HG02678 (cell line): ENCODE measurements at regions not wholly inside any gene's neighbourhood (a gene's known extent, or its start where the extent isn't known, plus 50 kb on each side); places are given as distances from the start of the nearest gene placed in this dataset.

Experiments
- ATAC-seq: cut with Tn5 transposase; IDR thresholded peaks from one replicate; pipeline ENCODE4 v1.9.1; 2021; ENCODE audit warnings: mild to moderate bottlenecking, moderate library complexity; ENCODE audit not compliant: unreplicated experiment

GRCh38 chr6:81253821-81254220 lies 498.7 kb downstream of the TENT5A start:
- no peak for ATAC-seq

GRCh38 chr6:81252231-81252630 lies 500.2 kb downstream of the TENT5A start:
- no peak for ATAC-seq

- no peak for ATAC-seq
Observed at GRCh38 chr6:81246200-81246599, 506.3 kb downstream of the TENT5A start.

GRCh38 chr6:81242624-81243023 lies 509.9 kb downstream of the TENT5A start:
- ATAC-seq = no peak

GRCh38 chr6:81241126-81242041 lies 511.1 kb downstream of the TENT5A start:
- no peak for ATAC-seq

- ATAC-seq = no peak
Observed at GRCh38 chr6:81238390-81238789, 514.1 kb downstream of the TENT5A start.

- no peak for ATAC-seq
Observed at GRCh38 chr6:81237226-81237625, 515.3 kb downstream of the TENT5A start.

- no peak for ATAC-seq
Observed at GRCh38 chr6:81235512-81235911, 517.0 kb downstream of the TENT5A start.

- ATAC-seq = no peak
Observed at GRCh38 chr6:81233990-81234389, 518.5 kb downstream of the TENT5A start.

GRCh38 chr6:81228912-81229555 lies 523.4 kb downstream of the TENT5A start:
- no peak for ATAC-seq

GRCh38 chr6:81226957-81227356 lies 525.5 kb downstream of the TENT5A start:
- no peak for ATAC-seq

GRCh38 chr6:81216668-81217067 lies 535.8 kb downstream of the TENT5A start:
- no peak for ATAC-seq

GRCh38 chr6:81215092-81215432 lies 537.4 kb downstream of the TENT5A start:
- no peak for ATAC-seq

- no peak for ATAC-seq
Observed at GRCh38 chr6:81214414-81215091, 537.9 kb downstream of the TENT5A start.

GRCh38 chr6:81204731-81205130 lies 547.8 kb downstream of the TENT5A start:
- ATAC-seq = no peak

GRCh38 chr6:81194374-81194773 lies 558.1 kb downstream of the TENT5A start:
- no peak for ATAC-seq

- ATAC-seq = no peak
Observed at GRCh38 chr6:81172056-81172740, 580.3 kb downstream of the TENT5A start.

GRCh38 chr6:81169166-81169565 lies 583.3 kb downstream of the TENT5A start:
- ATAC-seq = no peak

GRCh38 chr6:81166770-81167169 lies 585.7 kb downstream of the TENT5A start:
- ATAC-seq = no peak

- ATAC-seq = no peak
Observed at GRCh38 chr6:81158956-81159355, 593.5 kb downstream of the TENT5A start.

- ATAC-seq = no peak
Observed at GRCh38 chr6:81148751-81149150, 603.7 kb downstream of the TENT5A start.
